Astrocyte (in vitro differentiated cells and primary cell): ENCODE measurements at regions not wholly inside any gene's neighbourhood (a gene's known extent, or its start where the extent isn't known, plus 50 kb on each side); places are given as distances from the start of the nearest gene placed in this dataset.
A peak's percentile ranks its signal among the peaks of the same experiment; 100 is the strongest.

ENCODE experiments used
- DNase-seq: peaks from one replicate; pipeline ENCODE4 v3.0.0-alpha.2; 2010; ENCODE audit warnings: low read depth
- FAIRE-seq: peaks from 2 replicates; lab custom pipeline; 2011; peaks lifted over from hg19 to GRCh38; lab: Jason Lieb, UNC
- H2AFZ ChIP-seq: 2 replicates; pipeline ENCODE4 v1.6.0; 2012; ENCODE audit warnings: low read depth, low read length, inconsistent platforms
- H3K27ac ChIP-seq: 2 replicates; pipeline ENCODE4 v1.5.1; 2011; ENCODE audit warnings: low read depth, low read length, inconsistent platforms
- H3K27me3 ChIP-seq: 2 replicates; pipeline ENCODE4 v1.6.0; 2011; ENCODE audit warnings: low read length, inconsistent platforms; ENCODE audit not compliant: insufficient read depth
- H3K36me3 ChIP-seq: 2 replicates; pipeline ENCODE4 v1.5.1; 2011; ENCODE audit warnings: low read length, inconsistent platforms; ENCODE audit not compliant: insufficient read depth
- H3K4me1 ChIP-seq: 2 replicates; pipeline ENCODE4 v1.5.1; 2011; ENCODE audit warnings: low read length, inconsistent platforms; ENCODE audit not compliant: insufficient read depth
- H3K4me2 ChIP-seq: 2 replicates; pipeline ENCODE4 v1.6.0; 2012; ENCODE audit warnings: low read length, inconsistent platforms
- H3K4me3 ChIP-seq: 2 replicates; pipeline ENCODE4 v1.5.1; 2011; ENCODE audit warnings: low read depth, mild to moderate bottlenecking, low read length, inconsistent platforms; ENCODE audit not compliant: insufficient read depth
- H3K79me2 ChIP-seq: 2 replicates; pipeline ENCODE4 v1.6.0; 2012; ENCODE audit warnings: mild to moderate bottlenecking, low read length, inconsistent platforms; ENCODE audit not compliant: insufficient read depth
- H3K9ac ChIP-seq: 2 replicates; pipeline ENCODE4 v1.6.0; 2012; ENCODE audit warnings: mild to moderate bottlenecking, low read length, inconsistent platforms
- H3K9me3 ChIP-seq: 2 replicates; pipeline ENCODE4 v1.5.1; 2012; ENCODE audit warnings: low read depth, mild to moderate bottlenecking, low read length, inconsistent platforms; ENCODE audit not compliant: insufficient read depth
- H4K20me1 ChIP-seq: 2 replicates; pipeline ENCODE4 v1.6.0; 2012; ENCODE audit warnings: low read length, inconsistent platforms; ENCODE audit not compliant: insufficient read depth
- H3K27ac Mint-ChIP-seq: one replicate; pipeline ENCODE4 v1.8.0; 2021; ENCODE audit warnings: mild to moderate bottlenecking, mixed read lengths; ENCODE audit not compliant: unreplicated experiment
- H3K27me3 Mint-ChIP-seq: one replicate; pipeline ENCODE4 v1.8.0; 2021; ENCODE audit warnings: low read depth, mixed read lengths; ENCODE audit not compliant: unreplicated experiment
- H3K36me3 Mint-ChIP-seq: one replicate; pipeline ENCODE4 v1.8.0; 2021; ENCODE audit warnings: low read depth, mixed read lengths; ENCODE audit not compliant: unreplicated experiment
- H3K4me1 Mint-ChIP-seq: one replicate; pipeline ENCODE4 v1.8.0; 2021; ENCODE audit warnings: low read depth, mixed read lengths; ENCODE audit not compliant: unreplicated experiment
- H3K4me3 Mint-ChIP-seq: one replicate; pipeline ENCODE4 v1.8.0; 2021; ENCODE audit warnings: mild to moderate bottlenecking, moderate library complexity, mixed read lengths; ENCODE audit not compliant: unreplicated experiment
- H3K9me3 Mint-ChIP-seq: one replicate; pipeline ENCODE4 v1.8.0; 2021; ENCODE audit warnings: mild to moderate bottlenecking, mixed read lengths; ENCODE audit not compliant: unreplicated experiment
- CTCF ChIP-seq: IDR thresholded peaks from 2 replicates; pipeline ENCODE4 v1.5.1; 2011; ENCODE audit warnings: low read depth, mild to moderate bottlenecking, inconsistent platforms, low read length, moderate library complexity; ENCODE audit not compliant: insufficient read depth
- EZH2 ChIP-seq: IDR thresholded peaks from 2 replicates; pipeline ENCODE4 v1.6.1; 2012; ENCODE audit warnings: mild to moderate bottlenecking, low read length, inconsistent platforms; ENCODE audit not compliant: insufficient read depth

DNA sequence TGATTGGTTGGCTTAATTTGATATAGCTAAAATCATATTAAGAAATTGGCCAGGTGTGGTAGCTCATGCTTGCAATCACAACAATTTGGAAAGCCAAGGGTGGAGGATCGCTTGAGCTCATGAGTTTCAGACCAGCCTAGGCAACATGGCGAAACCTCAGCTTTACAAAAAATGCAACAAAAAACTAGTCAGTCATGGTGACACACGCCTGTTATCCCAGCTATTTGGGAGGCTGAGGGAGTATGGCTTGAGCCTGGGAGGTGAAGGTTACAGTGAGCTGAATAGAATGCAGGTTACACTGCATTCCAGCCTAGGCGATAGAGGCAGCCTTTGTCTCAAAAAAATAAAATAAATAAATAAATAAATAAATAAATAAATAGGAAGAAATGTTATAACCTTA lies 1579.6 kb upstream of the SLC10A2 start:
- Histone ChIP-seq H3K27ac (no peak overlapping the region), H3K4me3 (no peak overlapping the region), H3K27me3 (no peaks in the 10 kb centered on the region), H3K4me1 (no peaks in the 10 kb centered on the region), H3K79me2 (no peaks in the 10 kb centered on the region), H2AFZ (no peak overlapping the region), H4K20me1 (no peaks in the 10 kb centered on the region), H3K4me2 (no peak overlapping the region), H3K36me3 (no peaks in the 10 kb centered on the region), H3K9ac (no peak overlapping the region), H3K9me3 (no peaks in the 10 kb centered on the region)
- no peak overlapping the region for H3K27ac Mint-ChIP-seq
- no peaks in the 10 kb centered on the region for H3K9me3 Mint-ChIP-seq
- H3K4me3 Mint-ChIP-seq: no peak overlapping the region
- no peaks in the 10 kb centered on the region for H3K36me3 Mint-ChIP-seq
- H3K27me3 Mint-ChIP-seq: no peaks in the 10 kb centered on the region
- TF ChIP-seq CTCF (no peak), EZH2 (no peak)
- DNase-seq (no peak), FAIRE-seq (no peak)
- H3K4me1 Mint-ChIP-seq: no peaks in the 10 kb centered on the region

- Histone ChIP-seq H3K4me1 (no peaks in the 10 kb centered on the region), H3K27ac (no peak overlapping the region), H3K36me3 (no peaks in the 10 kb centered on the region), H3K79me2 (no peaks in the 10 kb centered on the region), H3K4me2 (no peak overlapping the region), H3K9me3 (no peaks in the 10 kb centered on the region), H3K27me3 (no peaks in the 10 kb centered on the region), H4K20me1 (no peaks in the 10 kb centered on the region), H3K4me3 (no peak overlapping the region), H3K9ac (no peak overlapping the region), H2AFZ (no peak overlapping the region)
- no peak overlapping the region for H3K4me3 Mint-ChIP-seq
- no peaks in the 10 kb centered on the region for H3K9me3 Mint-ChIP-seq
- H3K36me3 Mint-ChIP-seq: no peaks in the 10 kb centered on the region
- DNase-seq (peak; percentile 18), FAIRE-seq (no peak)
- no peaks in the 10 kb centered on the region for H3K27me3 Mint-ChIP-seq
- no peaks in the 10 kb centered on the region for H3K4me1 Mint-ChIP-seq
- H3K27ac Mint-ChIP-seq: no peak overlapping the region
- TF ChIP-seq CTCF: no peak
- TF ChIP-seq EZH2: no peak
Observed at GRCh38 chr13:104641309-104641708, 1575.1 kb upstream of the SLC10A2 start.

- no peaks in the 10 kb centered on the region for H3K9me3 Mint-ChIP-seq
- H3K36me3 Mint-ChIP-seq: no peaks in the 10 kb centered on the region
- H3K4me1 Mint-ChIP-seq: no peaks in the 10 kb centered on the region
- Histone ChIP-seq H3K4me1 (no peaks in the 10 kb centered on the region), H4K20me1 (no peaks in the 10 kb centered on the region), H2AFZ (no peak overlapping the region), H3K4me3 (no peak overlapping the region), H3K79me2 (no peaks in the 10 kb centered on the region), H3K27ac (no peak overlapping the region), H3K9me3 (no peaks in the 10 kb centered on the region), H3K9ac (no peak overlapping the region), H3K4me2 (no peak overlapping the region), H3K27me3 (no peaks in the 10 kb centered on the region), H3K36me3 (no peaks in the 10 kb centered on the region)
- H3K4me3 Mint-ChIP-seq: no peak overlapping the region
- H3K27ac Mint-ChIP-seq: no peak overlapping the region
- TF ChIP-seq EZH2 (no peak), CTCF (no peak)
- FAIRE-seq (no peak), DNase-seq (no peak)
- peaks cover 1% of the 10 kb centered on the region for H3K27me3 Mint-ChIP-seq
Observed at GRCh38 chr13:104635879-104636278, 1569.7 kb upstream of the SLC10A2 start.
